GM12878 (cell line): ENCODE measurements at regions not wholly inside any gene's neighbourhood (a gene's known extent, or its start where the extent isn't known, plus 50 kb on each side); places are given as distances from the start of the nearest gene placed in this dataset.

ENCODE experiments used
- ATAC-seq: fragments of 200-7000 bp; cut with Tn5 transposase; 3 replicates; pipeline ENCODE4 v1.9.1; 2020; ENCODE audit warnings: mild to moderate bottlenecking, moderate library complexity
- BruUV-seq: library from RNA; stranded (reverse); fragments of 400-500 nt; replicated peaks from 2 replicates; lab custom pipeline; 2021; lab: Mats Ljungman, UMichigan
- CTCF ChIA-PET: fragments of 300-600 bp; sonication (Branson Sonifier 250); formaldehyde crosslinking; extraction: SDS; loops from one replicate; lab custom pipeline; 2021; ENCODE audit warnings: inconsistent platforms; lab: Yijun Ruan, JAX
- POLR2A ChIA-PET: fragments of 350-600 bp; formaldehyde crosslinking; extraction: SDS; loops from one replicate; lab custom pipeline; 2021; ENCODE audit warnings: inconsistent platforms; lab: Charles Lee
- RAD21 ChIA-PET: fragments of 300-600 bp; sonication (Branson Sonifier 250); formaldehyde crosslinking; loops from one replicate; lab custom pipeline; 2023; ENCODE audit warnings: antibody characterized with exemption; ENCODE audit not compliant: unreplicated experiment; lab: Charles Lee
- SMC1A ChIA-PET: fragments of 300-600 bp; sonication (Branson Sonifier 250); formaldehyde crosslinking; loops from one replicate; lab custom pipeline; 2023; ENCODE audit not compliant: unreplicated experiment, uncharacterized antibody; lab: Charles Lee
- DNase-seq: peaks from one replicate; pipeline ENCODE4 v3.0.0-alpha.2; 2011; ENCODE audit warnings: low read depth, low spot score
- FAIRE-seq: peaks from 3 replicates; lab custom pipeline; 2011; peaks lifted over from hg19 to GRCh38; lab: Jason Lieb, UNC
- H2AFZ ChIP-seq: 2 replicates; pipeline ENCODE4 v1.6.0; 2011; ENCODE audit warnings: low read depth, low read length, control low read depth; ENCODE audit not compliant: control insufficient read depth
- H3K27ac ChIP-seq: 2 replicates; pipeline ENCODE4 v1.5.1; 2011; ENCODE audit warnings: control low read depth; ENCODE audit not compliant: control insufficient read depth, insufficient read depth
- H3K27me3 ChIP-seq, 2 experiments: replicated peaks in 1 of 2; 2 replicates each; pipeline versions ENCODE4 v1.6.0 to v1.6.1; 2011; ENCODE audit warnings: low read length in 1 of 2; ENCODE audit not compliant: control insufficient read depth in 2 of 2, insufficient read depth in 2 of 2
- H3K36me3 ChIP-seq, 2 experiments: 2 replicates each; pipeline ENCODE4 v1.5.1; 2011; ENCODE audit warnings: low read length in 1 of 2; ENCODE audit not compliant: control insufficient read depth in 2 of 2, insufficient read depth in 2 of 2
- H3K4me1 ChIP-seq: 2 replicates; pipeline ENCODE4 v1.6.1; 2011; ENCODE audit warnings: mild to moderate bottlenecking, low read length, moderate library complexity, mixed read lengths; ENCODE audit not compliant: control insufficient read depth, insufficient read depth
- H3K4me2 ChIP-seq: 2 replicates; pipeline ENCODE4 v1.6.0; 2011; ENCODE audit warnings: control low read depth; ENCODE audit not compliant: control insufficient read depth, insufficient read depth
- H3K4me3 ChIP-seq: fragments of 200-600 bp; sonication (generic); 2 replicates; pipeline ENCODE4 v1.5.1; 2016
- H3K79me2 ChIP-seq: 2 replicates; pipeline ENCODE4 v1.6.0; 2011; ENCODE audit warnings: low read length; ENCODE audit not compliant: control insufficient read depth, insufficient read depth
- H3K9ac ChIP-seq: 2 replicates; pipeline ENCODE4 v1.8.0; 2011; ENCODE audit warnings: low read length, control low read depth, mixed read lengths; ENCODE audit not compliant: control insufficient read depth, insufficient read depth
- H3K9me3 ChIP-seq: replicated peaks from 3 replicates; pipeline ENCODE4 v1.5.1; 2011; ENCODE audit warnings: mild to moderate bottlenecking, low read length; ENCODE audit not compliant: control insufficient read depth, insufficient read depth
- H4K20me1 ChIP-seq: 2 replicates; pipeline ENCODE4 v1.6.0; 2011; ENCODE audit not compliant: control insufficient read depth, insufficient read depth
- CHD2 ChIP-seq: IDR thresholded peaks from 2 replicates; pipeline ENCODE4 v1.6.1; 2011; ENCODE audit warnings: low read depth, low read length, improper control_type of control experiment, borderline replicate concordance
- CUX1 ChIP-seq: IDR thresholded peaks from 2 replicates; pipeline ENCODE4 v1.6.1; 2012; ENCODE audit warnings: improper control_type of control experiment, low read depth, low read length; ENCODE audit not compliant: insufficient replicate concordance
- NR2C2 ChIP-seq: IDR thresholded peaks from 2 replicates; pipeline ENCODE4 v1.6.1; 2011; ENCODE audit warnings: borderline replicate concordance, low read depth; ENCODE audit not compliant: control insufficient read depth, insufficient read length
- SREBF2 ChIP-seq: IDR thresholded peaks from 2 replicates; pipeline ENCODE4 v1.6.1; 2012; ENCODE audit warnings: mild to moderate bottlenecking, low read length
- TCF12 ChIP-seq: IDR thresholded peaks from 2 replicates; pipeline ENCODE4 v1.6.1; 2011; ENCODE audit warnings: low read depth, mild to moderate bottlenecking, low read length
- WGBS: methylation state at CpG from one replicate; pipeline ENCODE4 v1.1.6; 2016; ENCODE audit warnings: low lambda C conversion rate; ENCODE audit not compliant: insufficient replicate concordance, insufficient coverage; ENCODE audit errors: missing lambda C conversion rate; 5-methylcytosine and 5-hydroxymethylcytosine counted together
- in situ Hi-C: fragments of 300-500 bp; cut with MboI; formaldehyde crosslinking; loops from 9 replicates; pipeline ENCODE4 v1.14.3; 2018; ENCODE audit warnings: mixed read lengths
- intact Hi-C: fragments of 100-400 bp; cut with micrococcal nuclease; formaldehyde crosslinking; loops from one replicate; pipeline ENCODE4 v1.14.2; 2022; ENCODE audit not compliant: unreplicated experiment

GRCh38 chr16:48438414-48438813, 53.2 kb upstream of the SIAH1 start:
- no peaks in the 10 kb centered on the region for H4K20me1 ChIP-seq
- peaks cover 4% of the 10 kb centered on the region for H3K4me1 ChIP-seq
- in situ Hi-C loops: no loop called here
- H3K4me3 ChIP-seq: no peak overlapping the region
- ChIA-PET SMC1A (interaction anchor here (0.6 kb wide), 1 partner anchor 29 kb away, joined by 5 read pairs; no protein-coding TSS in a partner anchor), POLR2A (no interaction called here), CTCF (interaction anchor here (1.6 kb wide), 1 partner anchor 185 kb away, joined by 4 read pairs; no protein-coding TSS in a partner anchor), RAD21 (interaction anchor here (1.2 kb wide), 1 partner anchor 13 kb away, joined by 3 read pairs; no protein-coding TSS in a partner anchor)
- H3K79me2 ChIP-seq: no peaks in the 10 kb centered on the region
- 80% methylated on average over 5 of the region's 5 CpGs for WGBS
- H3K36me3 ChIP-seq: no peaks in the 10 kb centered on the region
- ATAC-seq (no peak), FAIRE-seq (no peak)
- no TSS peak for BruUV-seq
- H3K9me3 ChIP-seq: no peaks in the 10 kb centered on the region
- no peak overlapping the region for H3K9ac ChIP-seq
- no peak overlapping the region for H3K27ac ChIP-seq
- H3K4me2 ChIP-seq: no peak overlapping the region
- no peaks in the 10 kb centered on the region for H3K27me3 ChIP-seq
- TF ChIP-seq SREBF2: no peak
- TF ChIP-seq, all 136 proteins: peak for 0
- intact Hi-C loops: no loop called here
- DNase-seq: no peak
- no peak overlapping the region for H2AFZ ChIP-seq

- FAIRE-seq (no peak), ATAC-seq (no peak), DNase-seq (no peak)
- no TSS peak for BruUV-seq
- H3K36me3 ChIP-seq: no peaks in the 10 kb centered on the region
- CTCF ChIA-PET: interaction anchor here (0.8 to 2.0 kb wide), 2 partner anchors 9 to 22 kb away, joined by 3 to 6 read pairs; no protein-coding TSS in a partner anchor
- WGBS: 72% methylated on average over 6 of the region's 6 CpGs
- no peak for TF ChIP-seq TCF12
- TF ChIP-seq CHD2: no peak
- TF ChIP-seq CUX1: no peak
- TF ChIP-seq NR2C2: no peak
- peaks cover 19% of the 10 kb centered on the region for H3K4me1 ChIP-seq
- H3K9ac ChIP-seq: no peak overlapping the region
- RAD21 ChIA-PET: no interaction called here
- H3K4me3 ChIP-seq: no peak overlapping the region
- POLR2A ChIA-PET: interaction anchor here (0.7 kb wide), 1 partner anchor 249 kb away, joined by 3 read pairs; no protein-coding TSS in a partner anchor
- H3K79me2 ChIP-seq: no peaks in the 10 kb centered on the region
- intact Hi-C loops (no loop called here), in situ Hi-C loops (no loop called here)
- SMC1A ChIA-PET: interaction anchor here (0.7 to 2.0 kb wide), 3 partner anchors 10 to 92 kb away, joined by 4 to 6 read pairs (median 4); no protein-coding TSS in a partner anchor
- H3K4me2 ChIP-seq: no peak overlapping the region
- no peak overlapping the region for H2AFZ ChIP-seq
- no peaks in the 10 kb centered on the region for H3K27me3 ChIP-seq
- no peaks in the 10 kb centered on the region for H4K20me1 ChIP-seq
- H3K27ac ChIP-seq: no peak overlapping the region
- no peaks in the 10 kb centered on the region for H3K9me3 ChIP-seq
These were observed 50.7 kb upstream of the SIAH1 start for GRCh38 chr16:48435906-48436305.
